ENCODE measurements at regions not wholly inside any gene's neighbourhood (a gene's known extent, or its start where the extent isn't known, plus 50 kb on each side); places are given as distances from the start of the nearest gene placed in this dataset.

- no peak overlapping the region for H4K5ac ChIP-seq (ENCODE audit: low read depth, low read length)
- no peak overlapping the region for H3K56ac ChIP-seq (ENCODE audit: extremely low read depth, insufficient read depth, low read length)
- no peaks in the 10 kb centered on the region for H4K20me1 ChIP-seq (ENCODE audit: insufficient read depth, low read length)
- no peaks in the 10 kb centered on the region for H3K27me3 ChIP-seq (ENCODE audit: control insufficient read depth, insufficient read depth, low read length)
- no peak overlapping the region for H3K9ac ChIP-seq (ENCODE audit: low read depth, low read length)
- H3K4me2 ChIP-seq (ENCODE audit: low read depth, low read length) = no peak overlapping the region
- no peak overlapping the region for H4K8ac ChIP-seq (ENCODE audit: low read depth in 2 of 2, low read length in 2 of 2)
- H2AK9ac ChIP-seq (replicated peaks; ENCODE audit: low read depth, low read length, poor library complexity) = no peak overlapping the region
- CTCF ChIA-PET = no interaction called here
- no peak overlapping the region for H3K14ac ChIP-seq (replicated peaks; ENCODE audit: low read depth, low read length)
- no peak overlapping the region for H2AK5ac ChIP-seq (ENCODE audit: low read depth, low read length)
- peaks cover 3% of the 10 kb centered on the region; the same call in 1 of the 2 replicates for H3K9me3 ChIP-seq (ENCODE audit: control insufficient read depth, insufficient read depth, low read length)
- H3K27ac ChIP-seq (ENCODE audit: insufficient read depth, low read length) = no peak overlapping the region
- TF ChIP-seq FOS (IDR thresholded peaks at IDR 0.05; ENCODE audit: low read depth, low read length) (no peak), BHLHE40 (IDR thresholded peaks at IDR 0.05; ENCODE audit: low read depth, low read length) (no peak), CEBPB (IDR thresholded peaks at IDR 0.05; ENCODE audit: low read depth, low read length) (no peak), RCOR1 (IDR thresholded peaks at IDR 0.05; ENCODE audit: insufficient replicate concordance, low read length) (no peak), USF2 (IDR thresholded peaks at IDR 0.05; ENCODE audit: low read depth, low read length) (no peak), ELK1 (IDR thresholded peaks at IDR 0.05; ENCODE audit: borderline replicate concordance, low read depth, low read length) (no peak), RAD21 (IDR thresholded peaks at IDR 0.05; ENCODE audit: low read length) (no peak), CTCF (conservative IDR thresholded peaks at IDR 0.05; ENCODE audit: low read depth, low read length) (no peak), SMC3 (IDR thresholded peaks at IDR 0.05; ENCODE audit: low read depth, low read length) (no peak), CHD1 (IDR thresholded peaks at IDR 0.05; ENCODE audit: low read depth, low read length) (no peak), NFE2L2 (IDR thresholded peaks at IDR 0.05; ENCODE audit: low read depth, low read length) (no peak), POLR2A (IDR thresholded peaks at IDR 0.05; ENCODE audit: low read depth, low read length) (no peak), MXI1 (IDR thresholded peaks at IDR 0.05; ENCODE audit: borderline replicate concordance, low read depth, low read length) (no peak), MAFK (IDR thresholded peaks at IDR 0.05; ENCODE audit: low read depth, low read length) (no peak), MAZ (IDR thresholded peaks at IDR 0.05; ENCODE audit: borderline replicate concordance, low read depth, low read length) (no peak), RFX5 (IDR thresholded peaks at IDR 0.05; ENCODE audit: low read depth, low read length) (no peak)
- no peak overlapping the region for H2BK20ac ChIP-seq (ENCODE audit: low read depth, low read length)
- intact Hi-C loops (cut with micrococcal nuclease) = no loop called here
- H3K36me3 ChIP-seq (ENCODE audit: control insufficient read depth, insufficient read depth, low read length) = no peaks in the 10 kb centered on the region
- POLR2A ChIA-PET (ENCODE audit: unreplicated experiment) = no interaction called here
- H3K9me1 ChIP-seq (ENCODE audit: insufficient read depth, low read length) = no peaks in the 10 kb centered on the region
- ATAC-seq (ENCODE audit: low read depth) = no peak
- no CpG with 5 or more reads among the region's 3 CpGs for WGBS, 2 experiments (ENCODE audit: extremely low coverage in 2 of 2, insufficient read length in 1 of 2)
- H2BK15ac ChIP-seq (ENCODE audit: low read depth, low read length) = no peak overlapping the region
- no peaks in the 10 kb centered on the region for H3K4me1 ChIP-seq (ENCODE audit: control insufficient read depth, insufficient read depth, low read length)
- no peak overlapping the region for H3K18ac ChIP-seq (ENCODE audit: low read depth, low read length)
- no peak overlapping the region for H2BK120ac ChIP-seq (ENCODE audit: low read depth, low read length)
- dilution Hi-C loops (cut with HindIII; ENCODE audit: low sequenced_read_pairs, unreplicated experiment) = no loop called here
- H2BK5ac ChIP-seq (ENCODE audit: low read depth, low read length, poor library complexity, severe bottlenecking) = no peak overlapping the region
- no peak overlapping the region for H3K4ac ChIP-seq (ENCODE audit: low read depth, low read length)
- no peak overlapping the region for H3K4me3 ChIP-seq (ENCODE audit: insufficient read depth, low read depth, low read length)
- in situ Hi-C loops (cut with MboI; ENCODE audit: low sequenced_read_pairs) = no loop called here
- H2AFZ ChIP-seq (replicated peaks; ENCODE audit: low read length, poor library complexity) = no peak overlapping the region
- no peak overlapping the region for H3K23ac ChIP-seq (ENCODE audit: low read depth, low read length)
- no peak for DNase-seq
- BruUV-seq (replicated peaks) = no TSS peak
- H4K91ac ChIP-seq (ENCODE audit: insufficient read depth, low read depth, low read length) = no peak overlapping the region
- H3K79me1 ChIP-seq (ENCODE audit: low read depth in 1 of 2, low read length in 2 of 2) = no peaks in the 10 kb centered on the region
These were observed 242.9 kb upstream of the CNKSR2 start for GRCh38 chrX:21131346-21131745.

Measured in IMR-90 (cell line).